ENCODE measurements at regions not wholly inside any gene's neighbourhood (a gene's known extent, or its start where the extent isn't known, plus 50 kb on each side); places are given as distances from the start of the nearest gene placed in this dataset.

DNA sequence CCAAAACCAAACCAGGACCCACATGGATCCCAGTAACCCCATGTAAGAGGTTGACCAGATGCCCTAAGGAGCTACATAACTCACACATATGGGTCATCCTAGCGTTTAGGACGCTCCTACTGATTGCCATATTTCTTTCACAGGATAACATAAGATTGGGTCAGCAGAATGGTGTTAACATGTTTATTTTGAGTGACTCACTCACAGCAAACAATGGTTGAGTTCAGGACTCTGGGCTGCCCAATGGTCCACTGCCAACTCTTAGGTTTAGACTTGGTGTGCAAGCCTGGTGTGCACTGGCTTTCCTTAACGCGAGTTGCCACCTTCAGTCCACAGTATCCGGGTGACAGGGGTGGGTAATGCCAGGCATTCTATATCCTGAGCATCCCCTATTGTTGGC, 211.5 kb downstream of the GPAM start:
- Histone ChIP-seq H3K4me2 (ENCODE audit: insufficient read depth, low read length) (no peak overlapping the region), H3K79me2 (ENCODE audit: control insufficient read depth, insufficient read depth, low read length) (no peaks in the 10 kb centered on the region), H3K36me3 (ENCODE audit: control insufficient read depth in 2 of 2, extremely low read depth in 1 of 2, insufficient read depth in 2 of 2, low read length in 2 of 2) (no peaks in the 10 kb centered on the region), H3K4me1 (ENCODE audit: control insufficient read depth, extremely low read depth, insufficient read depth, low read length) (no peaks in the 10 kb centered on the region), H3K9me1 (replicated peaks; ENCODE audit: control insufficient read depth, extremely low read depth, insufficient read depth, low read length) (no peaks in the 10 kb centered on the region), H2AFZ (ENCODE audit: low read depth, low read length) (no peak overlapping the region), H3K9ac (replicated peaks; ENCODE audit: extremely low read depth, insufficient read depth, low read length) (no peak overlapping the region), H4K20me1 (replicated peaks; ENCODE audit: control insufficient read depth, extremely low read depth, insufficient read depth, low read length) (no peaks in the 10 kb centered on the region), H3K9me3 (replicated peaks; ENCODE audit: control insufficient read depth, insufficient read depth, low read length) (peaks cover 2% of the 10 kb centered on the region), H3K27ac (ENCODE audit: insufficient read depth, low read depth, low read length) (no peak overlapping the region), H3K4me3 (replicated peaks in 1 of 3; ENCODE audit: insufficient read depth in 1 of 3, low read depth in 1 of 3, low read length in 3 of 3) (no peak overlapping the region), H3K27me3 (ENCODE audit: control insufficient read depth in 2 of 2, insufficient read depth in 2 of 2, low read length in 2 of 2) (no peaks in the 10 kb centered on the region)
- intact Hi-C loops (cut with micrococcal nuclease), result no loop called here
- no TSS peak for BruUV-seq (replicated peaks)
- TF ChIP-seq, protein P1, sequence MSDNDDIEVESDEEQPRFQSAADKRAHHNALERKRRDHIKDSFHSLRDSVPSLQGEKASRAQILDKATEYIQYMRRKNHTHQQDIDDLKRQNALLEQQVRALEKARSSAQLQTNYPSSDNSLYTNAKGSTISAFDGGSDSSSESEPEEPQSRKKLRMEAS (IDR thresholded peaks at IDR 0.05; ENCODE audit: insufficient read depth, insufficient read length), result no peak
- TF ChIP-seq FOS (IDR thresholded peaks at IDR 0.05; ENCODE audit: borderline replicate concordance, insufficient read depth, low read length), result no peak
- ChIA-PET POLR2A (no interaction called here), CTCF (no interaction called here)
- dilution Hi-C loops (cut with MboI; ENCODE audit: extremely low pct_ligation_motif_present, low sequenced_read_pairs), result no loop called here
- FAIRE-seq, result no peak
- no peak for DNase-seq (ENCODE audit: low read depth, low spot score)

DNA sequence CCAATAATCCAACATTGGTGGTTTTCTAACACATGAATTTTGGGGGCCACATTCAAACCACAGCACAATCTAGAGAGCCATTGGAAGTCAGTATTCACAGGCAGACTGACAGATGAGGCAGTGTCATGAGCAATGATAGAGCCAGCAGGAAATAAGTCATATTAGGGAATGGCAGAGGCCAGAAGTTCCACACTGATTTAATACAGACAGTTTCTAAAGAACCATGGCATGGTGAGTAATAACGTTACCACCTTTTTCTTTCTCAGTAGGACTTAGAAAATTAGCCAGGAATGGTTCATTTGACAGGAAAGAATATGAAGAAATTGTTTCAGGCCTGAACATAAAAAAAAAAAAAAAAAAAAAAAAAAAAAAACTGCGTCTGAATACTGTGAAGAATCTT, 210.3 kb downstream of the GPAM start:
- no peak for TF ChIP-seq MYC (IDR thresholded peaks at IDR 0.05; ENCODE audit: low read depth, low read length)
- TF ChIP-seq POLR2A (IDR thresholded peaks at IDR 0.05; ENCODE audit: low read depth, low read length), result no peak
- TF ChIP-seq POLR2AphosphoS5 (IDR thresholded peaks at IDR 0.05; ENCODE audit: insufficient read depth, low read depth, low read length), result no peak
- no peak for TF ChIP-seq JUN (IDR thresholded peaks at IDR 0.05; ENCODE audit: borderline replicate concordance, insufficient read depth, insufficient read length, low read depth)
- no peak for TF ChIP-seq FOS (IDR thresholded peaks at IDR 0.05; ENCODE audit: borderline replicate concordance, insufficient read depth, low read length)
- TF ChIP-seq, protein P1 (IDR thresholded peaks at IDR 0.05; ENCODE audit: insufficient read depth, insufficient read length), result no peak
- TF ChIP-seq, protein P2, sequence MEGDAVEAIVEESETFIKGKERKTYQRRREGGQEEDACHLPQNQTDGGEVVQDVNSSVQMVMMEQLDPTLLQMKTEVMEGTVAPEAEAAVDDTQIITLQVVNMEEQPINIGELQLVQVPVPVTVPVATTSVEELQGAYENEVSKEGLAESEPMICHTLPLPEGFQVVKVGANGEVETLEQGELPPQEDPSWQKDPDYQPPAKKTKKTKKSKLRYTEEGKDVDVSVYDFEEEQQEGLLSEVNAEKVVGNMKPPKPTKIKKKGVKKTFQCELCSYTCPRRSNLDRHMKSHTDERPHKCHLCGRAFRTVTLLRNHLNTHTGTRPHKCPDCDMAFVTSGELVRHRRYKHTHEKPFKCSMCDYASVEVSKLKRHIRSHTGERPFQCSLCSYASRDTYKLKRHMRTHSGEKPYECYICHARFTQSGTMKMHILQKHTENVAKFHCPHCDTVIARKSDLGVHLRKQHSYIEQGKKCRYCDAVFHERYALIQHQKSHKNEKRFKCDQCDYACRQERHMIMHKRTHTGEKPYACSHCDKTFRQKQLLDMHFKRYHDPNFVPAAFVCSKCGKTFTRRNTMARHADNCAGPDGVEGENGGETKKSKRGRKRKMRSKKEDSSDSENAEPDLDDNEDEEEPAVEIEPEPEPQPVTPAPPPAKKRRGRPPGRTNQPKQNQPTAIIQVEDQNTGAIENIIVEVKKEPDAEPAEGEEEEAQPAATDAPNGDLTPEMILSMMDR (IDR thresholded peaks at IDR 0.05; ENCODE audit: extremely low read depth in 1 of 2, insufficient read depth in 1 of 2, low read depth in 1 of 2, low read length in 2 of 2), result no peak
- no peak for TF ChIP-seq GATA2 (IDR thresholded peaks at IDR 0.05; ENCODE audit: insufficient read depth, insufficient read length, low read depth, low read length)
- TF ChIP-seq EZH2 (IDR thresholded peaks at IDR 0.05; ENCODE audit: borderline replicate concordance, low read depth, low read length, severe bottlenecking), result no peak
- Histone ChIP-seq H3K36me3 (ENCODE audit: control insufficient read depth in 2 of 2, extremely low read depth in 1 of 2, insufficient read depth in 2 of 2, low read length in 2 of 2) (no peaks in the 10 kb centered on the region), H4K20me1 (replicated peaks; ENCODE audit: control insufficient read depth, extremely low read depth, insufficient read depth, low read length) (no peaks in the 10 kb centered on the region), H3K27me3 (ENCODE audit: control insufficient read depth in 2 of 2, insufficient read depth in 2 of 2, low read length in 2 of 2) (no peaks in the 10 kb centered on the region), H2AFZ (ENCODE audit: low read depth, low read length) (no peak overlapping the region), H3K9ac (replicated peaks; ENCODE audit: extremely low read depth, insufficient read depth, low read length) (no peak overlapping the region), H3K9me1 (replicated peaks; ENCODE audit: control insufficient read depth, extremely low read depth, insufficient read depth, low read length) (no peaks in the 10 kb centered on the region), H3K27ac (ENCODE audit: insufficient read depth, low read depth, low read length) (no peak overlapping the region), H3K4me3 (replicated peaks in 1 of 3; ENCODE audit: insufficient read depth in 1 of 3, low read depth in 1 of 3, low read length in 3 of 3) (no peak overlapping the region), H3K4me2 (ENCODE audit: insufficient read depth, low read length) (no peak overlapping the region), H3K79me2 (ENCODE audit: control insufficient read depth, insufficient read depth, low read length) (no peaks in the 10 kb centered on the region), H3K9me3 (replicated peaks; ENCODE audit: control insufficient read depth, insufficient read depth, low read length) (peaks cover 3% of the 10 kb centered on the region), H3K4me1 (ENCODE audit: control insufficient read depth, extremely low read depth, insufficient read depth, low read length) (no peaks in the 10 kb centered on the region)
- no TSS peak for BruUV-seq (replicated peaks)
- intact Hi-C loops (cut with micrococcal nuclease) (no loop called here), dilution Hi-C loops (cut with MboI; ENCODE audit: extremely low pct_ligation_motif_present, low sequenced_read_pairs) (no loop called here)
- POLR2A ChIA-PET, result no interaction called here
- DNase-seq (ENCODE audit: low read depth, low spot score) (no peak), FAIRE-seq (no peak)
- CTCF ChIA-PET, result no interaction called here

Data from endothelial cell of umbilical vein (primary cell).